Renal cortex interstitium (tissue), 11 donors: ENCODE measurements at regions not wholly inside any gene's neighbourhood (a gene's known extent, or its start where the extent isn't known, plus 50 kb on each side); places are given as distances from the start of the nearest gene placed in this dataset.
"Not testable (repeated sequence)": the region's sequence is repeated elsewhere in the genome, so short reads cannot be mapped to it uniquely, and the experiment has no call there.

Experiments
- DNase-seq, 11 donors: peaks; one replicate each; pipeline ENCODE4 v3.0.0-alpha.2; 2013; ENCODE audit warnings: low read depth in 9 of 11, low spot score in 4 of 11; ENCODE audit errors: extremely low read depth in 1 of 11

DNA sequence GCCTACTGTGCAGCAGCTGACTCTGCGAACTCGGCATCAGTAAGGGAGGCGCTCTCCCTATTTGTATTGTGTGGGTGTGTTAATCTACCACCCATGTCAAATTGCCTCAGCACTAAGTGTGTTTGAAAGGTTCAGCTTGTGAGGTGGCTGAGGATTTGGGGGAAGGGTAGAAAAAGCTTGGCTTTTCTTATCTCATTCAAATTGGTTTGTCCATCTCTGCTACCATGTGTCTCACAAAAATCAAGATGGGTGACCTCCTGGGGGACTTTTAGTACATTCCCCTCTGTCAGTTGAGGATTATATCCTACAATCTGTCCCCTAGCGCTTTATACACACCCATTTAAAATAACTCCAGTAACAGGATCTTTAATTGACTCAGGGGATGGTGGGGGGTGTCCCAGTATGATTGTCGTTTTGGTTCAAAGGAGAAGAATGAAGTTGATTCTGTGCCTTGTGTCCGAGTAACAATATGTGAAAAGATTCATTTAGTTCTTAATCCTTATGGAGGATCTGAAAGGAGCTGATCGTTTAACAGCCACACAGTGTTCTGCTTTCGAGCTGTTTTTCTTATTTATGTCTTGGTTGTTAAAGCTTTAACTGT is 609.6 kb downstream of the PKHD1 start:
- no peak for DNase-seq

DNA sequence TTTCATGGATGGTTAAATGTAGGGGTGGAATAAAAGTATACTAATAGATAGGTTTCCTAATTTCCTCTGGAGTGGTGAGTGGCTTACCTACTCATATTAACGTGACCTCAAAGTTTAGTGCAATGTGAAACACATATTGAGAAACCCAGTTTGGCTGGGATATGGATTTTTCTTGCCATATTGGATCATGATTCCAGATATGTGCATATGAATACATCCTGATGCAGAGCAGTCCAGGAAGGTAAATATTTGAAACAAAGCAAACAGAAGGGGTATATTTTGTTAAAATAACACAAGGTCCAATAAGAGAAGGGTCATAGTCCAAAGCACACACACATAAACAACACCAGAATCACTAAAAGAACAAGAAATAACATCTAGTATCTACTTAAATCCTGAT is 608.1 kb downstream of the PKHD1 start:
- no peak for DNase-seq

DNA sequence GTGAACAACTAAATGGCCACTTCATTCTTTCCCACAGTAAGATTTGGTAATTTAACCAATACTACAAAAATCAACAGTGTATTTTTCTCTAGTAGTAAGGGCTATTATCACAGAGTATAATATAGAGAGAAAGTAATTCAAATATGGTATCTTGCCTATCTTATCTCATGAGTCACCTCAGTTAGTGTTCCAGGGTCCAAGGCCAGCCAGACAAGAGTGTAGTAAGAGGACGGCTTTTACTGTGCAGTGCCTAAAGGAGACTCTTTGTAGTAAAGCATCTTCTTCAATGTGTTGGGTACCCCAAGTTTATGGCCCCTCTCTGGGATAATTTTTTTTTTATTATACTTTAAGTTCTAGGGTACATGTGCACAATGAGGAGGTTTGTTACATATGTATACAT is 607.4 kb downstream of the PKHD1 start:
- no peak for DNase-seq

DNA sequence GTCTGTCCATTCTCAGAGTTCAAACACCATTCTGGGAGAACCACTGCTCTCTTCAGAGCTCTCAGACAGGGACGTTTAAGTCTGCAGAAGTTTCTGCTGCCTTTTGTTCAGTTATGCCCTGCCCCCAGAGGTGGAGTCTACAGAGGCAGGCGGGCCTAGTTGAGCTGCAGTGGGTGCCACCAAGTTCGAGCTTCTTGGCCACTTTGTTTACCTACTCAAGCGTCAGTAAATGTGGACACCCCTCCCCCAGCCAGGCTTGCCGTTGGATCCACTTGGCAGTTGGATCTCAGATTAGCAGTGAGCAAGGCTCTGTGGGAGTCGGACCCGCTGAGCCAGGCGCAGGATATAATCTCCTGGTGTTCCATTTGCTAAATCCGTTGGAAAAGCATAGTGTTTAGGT is 601.5 kb downstream of the PKHD1 start:
- not testable (repeated sequence) for DNase-seq

DNA sequence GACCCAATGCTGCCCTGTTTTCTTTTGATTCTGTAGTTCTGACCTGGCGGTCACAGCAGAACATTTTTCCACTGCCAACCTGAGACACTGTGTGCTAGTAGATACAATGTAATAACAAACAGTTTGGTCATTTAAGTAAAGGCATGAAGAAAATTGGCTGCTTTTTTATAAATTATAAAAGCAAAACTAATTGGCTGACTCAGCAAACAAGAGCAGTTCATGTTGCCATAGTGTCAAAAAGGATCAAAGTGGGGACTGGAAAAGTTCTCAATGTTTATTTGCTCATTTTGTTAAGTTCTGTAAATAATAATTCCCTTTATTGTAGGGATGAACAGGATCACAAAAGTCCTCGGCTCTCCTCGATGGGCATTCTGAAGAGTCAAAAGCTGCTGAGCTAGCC is 599.5 kb downstream of the PKHD1 start:
- no peak for DNase-seq

DNA sequence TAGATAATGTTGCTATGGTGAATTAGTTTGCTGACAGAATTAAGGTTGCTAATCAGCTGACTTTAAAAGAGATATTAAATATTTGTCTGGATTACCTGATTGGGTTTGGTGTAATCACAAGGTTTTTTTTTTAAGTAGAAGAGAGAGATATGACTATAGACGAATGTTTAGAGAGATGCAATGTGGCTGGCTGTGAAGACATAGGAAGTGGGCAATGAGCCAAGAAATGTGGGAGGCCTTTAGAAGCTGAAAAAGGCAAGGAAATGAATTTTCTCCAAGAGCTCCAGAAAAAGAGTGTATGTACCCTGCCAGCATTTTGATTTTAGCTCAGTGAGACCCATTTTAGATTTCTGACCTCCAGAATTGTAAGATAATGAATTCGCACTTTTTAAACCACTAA is 598.3 kb downstream of the PKHD1 start:
- no peak for DNase-seq

DNA sequence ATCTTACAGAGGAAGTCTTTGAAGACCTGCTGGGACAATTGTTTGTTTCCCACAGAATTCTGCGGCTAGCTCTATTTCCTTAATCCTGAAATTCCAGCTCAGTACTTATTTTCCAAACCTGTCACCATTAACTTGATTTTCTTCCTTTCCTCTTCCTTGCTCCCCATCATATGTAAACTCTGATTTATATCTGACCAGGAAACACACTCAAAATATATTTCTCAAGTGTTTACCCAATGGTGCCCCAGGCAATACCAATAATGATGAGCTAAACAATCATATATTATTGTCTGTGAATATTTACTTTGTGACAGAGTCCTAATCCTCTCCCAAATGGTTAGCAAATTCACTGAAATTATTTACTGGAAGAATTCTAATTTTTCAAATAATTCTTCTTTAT is 597.3 kb downstream of the PKHD1 start:
- DNase-seq = no peak

DNA sequence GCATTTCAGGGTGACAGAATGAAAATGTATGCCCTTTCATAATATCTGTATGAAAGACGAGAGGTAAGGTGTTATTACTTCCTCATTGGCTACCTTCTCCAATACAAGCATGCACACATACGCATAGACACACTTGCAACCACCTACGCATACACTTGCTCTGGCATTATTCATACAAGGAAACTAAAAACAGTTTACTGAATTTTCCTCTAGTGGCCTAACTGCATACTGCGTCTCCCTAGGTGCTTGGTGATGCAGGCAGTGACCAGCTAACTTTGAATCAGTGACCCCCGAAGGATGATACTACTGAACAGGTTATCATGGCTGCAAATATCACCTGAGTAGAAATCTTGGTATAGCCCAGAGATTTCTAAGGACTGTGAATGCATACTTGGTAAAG is 593.1 kb downstream of the PKHD1 start:
- DNase-seq = no peak

DNA sequence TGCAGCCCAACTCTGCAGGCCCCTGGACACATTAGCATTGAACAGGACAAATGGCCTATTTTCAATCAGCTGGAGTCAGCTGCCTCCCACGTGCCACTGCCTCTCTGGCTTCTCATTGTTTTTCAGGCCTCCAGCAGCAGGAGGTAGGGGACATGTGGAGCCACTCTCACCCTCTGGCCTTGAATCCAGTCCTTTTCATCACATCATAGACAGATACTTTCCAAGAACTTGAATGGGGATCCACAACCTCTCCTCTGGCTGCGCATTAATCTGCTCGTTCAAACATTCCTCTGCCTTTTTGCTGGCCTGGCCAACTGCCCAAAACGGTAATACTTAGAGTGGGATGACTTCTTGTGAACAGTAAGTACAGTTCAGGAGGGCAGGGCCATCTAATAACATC is 592.3 kb downstream of the PKHD1 start:
- DNase-seq = no peak

DNA sequence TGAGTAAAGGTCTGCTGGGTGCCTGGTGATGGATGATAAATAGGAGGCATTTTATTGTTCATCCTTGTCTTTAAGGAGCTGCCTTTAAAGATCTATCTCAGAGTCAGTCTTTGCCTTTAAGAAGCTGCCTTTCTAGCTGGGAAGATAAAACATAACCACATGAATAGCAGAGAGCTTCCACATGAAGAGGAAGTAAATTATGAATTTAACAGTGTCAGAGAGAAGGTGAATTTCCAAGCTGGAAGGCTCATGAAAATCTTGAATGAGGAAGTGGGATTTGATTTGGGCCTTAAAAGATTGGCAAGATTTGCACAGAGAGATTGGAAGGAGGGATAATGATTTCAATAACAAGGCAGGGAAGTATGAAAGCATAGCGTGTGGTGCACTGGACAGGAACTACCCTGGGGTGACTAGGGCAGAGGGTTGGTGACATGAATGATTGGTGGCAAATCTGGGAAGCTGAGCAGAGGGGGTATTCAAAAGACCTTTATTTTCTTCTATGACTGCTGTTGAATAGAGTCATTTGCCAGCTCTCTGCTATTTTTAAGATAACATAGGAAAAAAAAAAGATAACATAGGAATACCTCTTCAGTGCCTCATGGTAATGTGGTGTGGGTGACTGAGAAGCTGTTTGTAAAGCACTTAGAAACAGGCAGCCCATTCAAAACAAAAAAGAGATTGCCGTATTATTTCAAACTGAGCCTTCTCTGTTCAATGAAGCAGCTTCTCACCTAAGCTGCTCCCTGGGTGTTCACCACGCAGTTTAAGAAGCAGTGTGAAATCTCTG is 591.6 kb downstream of the PKHD1 start:
- DNase-seq = no peak

DNA sequence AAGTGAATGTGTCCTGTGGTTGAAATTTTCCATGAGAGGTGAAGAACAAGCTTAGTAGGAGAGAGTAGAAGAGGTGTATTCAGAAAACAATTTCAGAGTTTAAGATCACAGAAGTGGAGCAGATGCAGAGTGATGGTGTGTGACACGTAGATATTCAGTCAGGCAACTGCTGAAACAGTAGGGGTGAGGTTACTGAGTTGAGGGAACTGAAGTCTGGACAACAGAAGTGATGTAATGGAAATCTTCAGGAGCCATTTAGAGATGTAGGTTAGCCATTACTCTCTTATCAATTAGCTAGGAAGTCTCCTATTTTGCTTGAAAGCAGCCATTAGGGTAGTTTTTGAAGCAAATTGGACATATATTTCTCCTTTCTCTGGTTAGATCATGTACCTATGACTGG is 584.4 kb downstream of the PKHD1 start:
- no peak for DNase-seq

DNA sequence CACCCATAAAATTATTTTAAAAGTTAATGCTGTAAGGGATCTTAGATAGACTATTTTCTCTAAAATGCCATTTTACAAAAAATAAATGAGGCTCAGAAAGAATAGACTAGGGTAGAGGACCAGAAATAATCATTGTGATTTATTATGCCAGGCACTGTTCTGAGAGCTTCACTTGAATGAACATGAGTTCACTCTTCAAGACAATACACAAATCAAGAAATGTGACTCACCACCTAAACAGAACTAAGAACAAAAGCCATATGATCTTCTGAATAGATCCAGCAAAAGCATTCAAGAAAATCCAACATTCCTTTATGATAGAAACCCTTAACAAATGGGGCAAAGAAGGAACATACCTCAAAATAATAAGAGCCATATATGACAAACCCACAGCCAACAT is 582.0 kb downstream of the PKHD1 start:
- no peak for DNase-seq

DNA sequence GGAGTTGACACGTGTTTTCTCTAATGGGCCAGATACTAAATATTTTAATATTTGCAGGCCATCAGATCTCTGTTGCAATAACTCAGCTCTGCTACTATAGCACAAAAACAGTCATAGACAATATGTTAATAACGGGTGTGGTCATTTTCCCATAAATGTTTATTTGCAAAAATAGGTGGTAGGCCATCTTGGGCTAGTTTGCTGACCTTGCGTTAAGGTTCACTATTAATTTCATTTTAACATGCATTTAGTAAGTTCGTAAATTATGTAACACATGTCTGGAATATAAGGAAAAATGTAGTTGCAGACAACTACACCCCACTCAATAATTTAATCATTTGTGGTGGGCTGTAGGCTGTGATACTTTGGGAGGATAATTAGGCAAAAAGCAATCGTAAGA is 577.8 kb downstream of the PKHD1 start:
- DNase-seq = no peak

DNA sequence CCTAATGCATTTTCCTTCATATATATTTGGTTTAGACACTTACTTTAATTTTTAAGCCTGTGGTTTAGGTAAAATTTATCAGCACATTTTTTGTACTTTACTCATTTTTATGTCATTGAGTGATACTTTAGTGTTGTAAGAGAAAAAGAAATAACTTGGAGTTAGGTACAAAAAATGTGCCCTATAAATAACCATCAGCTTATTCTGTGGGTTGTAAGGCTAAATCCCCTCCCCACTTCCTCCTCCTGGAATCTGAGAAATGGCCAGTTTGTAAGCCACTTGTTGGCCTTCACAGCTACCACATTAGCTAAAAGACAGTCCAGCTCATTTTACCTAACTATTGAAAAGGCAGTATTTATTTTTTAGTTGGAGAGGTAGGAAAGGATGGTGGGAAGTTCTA is 576.3 kb downstream of the PKHD1 start:
- DNase-seq = no peak

DNA sequence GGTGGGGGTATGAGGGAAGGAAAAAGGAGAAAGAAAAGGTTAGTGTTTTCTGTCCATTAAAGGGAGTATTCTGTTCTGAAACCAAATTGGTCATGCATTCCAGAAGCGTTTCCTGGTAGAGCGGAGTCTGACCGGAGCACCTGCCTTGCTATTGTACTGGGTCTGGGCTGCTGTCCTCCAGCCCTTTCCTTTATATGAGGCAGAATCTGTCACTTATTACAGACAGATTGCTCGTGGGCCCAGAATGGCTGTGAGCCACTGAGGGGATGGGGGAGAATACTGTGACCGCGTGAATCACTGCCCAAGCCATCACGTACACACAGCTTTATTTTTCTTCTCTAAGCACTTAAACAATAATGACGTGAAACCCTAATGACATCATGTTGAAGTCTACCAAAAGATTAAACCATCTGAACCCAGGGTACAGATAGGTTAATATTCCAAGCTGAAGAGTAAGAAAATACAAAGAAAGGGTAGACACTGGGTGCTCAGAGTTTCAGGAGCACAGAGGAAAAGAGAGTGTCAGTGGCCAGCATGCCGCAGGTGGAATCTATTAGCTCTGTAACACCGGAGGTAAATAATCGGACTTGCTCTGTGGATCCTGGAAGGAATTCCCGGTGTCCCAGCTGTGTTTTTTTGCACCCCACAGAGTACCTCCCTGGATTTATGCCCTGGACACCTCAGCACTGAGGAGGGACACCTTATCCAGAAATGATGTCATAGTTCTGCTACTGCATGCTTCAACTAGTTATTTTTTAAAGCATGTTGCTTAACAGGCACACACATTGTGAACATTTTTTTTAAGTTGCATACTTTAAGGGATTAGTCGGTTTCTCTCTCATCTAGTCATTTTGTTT is 573.3 kb downstream of the PKHD1 start:
- peak in 6 of 11 donors; percentile 4 to 23 (median 10) for DNase-seq

DNA sequence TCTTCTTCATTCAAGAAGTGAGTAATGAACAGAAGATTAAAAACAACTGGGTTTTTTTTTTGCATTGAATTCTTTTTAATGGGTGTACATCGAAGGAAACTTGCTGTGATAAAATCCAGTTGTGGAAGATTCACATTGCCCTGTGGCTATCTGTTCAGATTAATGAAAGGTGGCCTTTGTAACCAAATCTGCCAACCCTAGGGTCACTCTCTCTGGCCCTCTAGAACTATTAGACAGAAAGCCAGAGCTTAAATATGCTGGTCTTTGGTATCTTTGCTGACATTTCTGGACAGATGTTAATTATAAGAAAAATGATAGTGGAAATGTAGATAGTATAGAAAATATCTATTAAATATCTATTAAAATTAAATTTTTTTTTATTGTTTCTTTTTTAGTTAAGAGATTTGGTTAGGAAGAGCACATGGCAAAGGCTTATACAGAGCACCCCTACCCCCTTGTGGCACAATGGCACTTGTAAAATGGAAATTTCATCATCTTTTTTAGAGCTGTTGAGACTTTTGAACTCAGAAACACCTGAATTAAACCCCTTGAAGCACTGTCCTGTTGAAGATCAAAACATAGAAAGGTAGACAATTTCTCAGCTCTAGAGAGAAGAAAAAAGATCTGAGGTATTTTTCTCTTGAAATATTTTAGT is 572.5 kb downstream of the PKHD1 start:
- DNase-seq = no peak

DNA sequence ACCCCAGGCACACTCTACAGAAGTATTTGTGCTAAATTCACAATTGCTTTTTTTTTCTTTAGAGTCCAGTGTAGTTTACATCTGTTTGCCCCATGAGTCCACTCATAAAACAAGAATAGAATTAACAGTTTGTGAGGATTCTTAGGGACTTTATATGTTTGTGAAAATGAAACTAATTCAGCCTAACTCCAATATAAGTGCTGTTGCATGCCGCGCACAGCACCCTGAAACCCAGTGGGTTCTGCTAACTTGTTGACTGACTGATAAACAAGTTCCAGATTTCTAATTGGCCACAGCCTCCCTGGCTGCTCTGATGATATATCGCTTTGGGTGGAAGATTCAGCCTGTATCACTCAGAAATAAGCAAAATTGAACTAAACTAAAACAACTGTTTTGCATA is 561.4 kb downstream of the PKHD1 start:
- no peak for DNase-seq

DNA sequence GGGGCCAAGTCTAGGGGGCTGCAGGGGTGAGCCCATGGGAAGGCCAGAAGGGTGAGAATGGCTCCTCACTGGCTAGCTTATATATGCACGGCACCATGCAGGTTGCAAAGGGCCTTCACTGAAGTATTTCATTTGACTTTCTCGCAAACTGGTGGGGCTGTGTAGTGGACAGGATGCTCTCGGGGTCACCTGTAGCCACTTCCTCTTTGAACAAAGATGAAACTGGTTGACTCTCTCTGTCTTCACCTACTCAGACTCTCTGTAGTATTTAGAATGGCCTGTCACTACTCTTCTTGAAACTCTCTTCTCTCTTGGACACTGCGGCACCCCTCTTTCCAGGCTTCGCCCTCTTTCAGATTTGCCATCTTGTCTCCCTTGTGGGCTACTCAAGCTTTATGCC is 560.5 kb downstream of the PKHD1 start:
- DNase-seq = no peak

DNA sequence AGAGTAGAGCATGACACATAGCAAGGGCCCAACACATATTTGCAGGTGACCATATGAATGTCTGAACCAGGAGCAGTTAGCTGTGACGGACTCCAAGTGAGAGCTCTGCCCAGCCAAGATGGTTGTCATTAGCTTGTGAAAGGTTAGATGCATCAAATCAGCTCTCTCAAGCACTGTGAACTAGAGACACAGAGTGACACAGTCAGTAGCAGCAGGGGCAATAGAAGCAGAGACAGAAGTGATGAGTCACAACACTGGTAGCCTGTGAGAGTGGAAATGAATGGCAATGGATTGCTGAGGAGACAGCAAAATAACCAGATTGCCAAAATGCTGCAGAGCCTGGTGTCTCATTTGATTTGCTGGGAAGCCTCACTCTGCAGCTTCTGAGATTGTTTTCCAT is 558.9 kb downstream of the PKHD1 start:
- DNase-seq = no peak

DNA sequence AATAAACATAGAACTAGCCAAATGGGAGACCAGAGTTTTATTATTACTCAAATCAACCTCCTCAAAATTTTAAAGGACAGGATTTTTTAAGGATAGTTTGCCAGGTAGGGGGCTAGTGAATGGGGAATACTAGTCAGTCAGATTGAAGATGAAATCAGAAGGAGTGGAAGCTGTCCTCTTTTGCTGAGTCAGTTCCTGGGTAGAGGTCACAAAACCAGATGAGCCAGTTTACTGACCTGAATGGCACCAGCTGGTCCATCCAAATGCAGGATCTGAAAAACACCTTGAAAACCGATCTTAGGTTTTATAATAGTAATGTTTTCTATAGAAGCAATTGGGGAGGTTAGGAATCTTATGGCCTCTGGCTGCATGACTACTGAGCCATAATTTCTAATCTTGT is 558.2 kb downstream of the PKHD1 start:
- no peak for DNase-seq
